OCI-LY7 (cell line): ENCODE measurements at regions not wholly inside any gene's neighbourhood (a gene's known extent, or its start where the extent isn't known, plus 50 kb on each side); places are given as distances from the start of the nearest gene placed in this dataset.
"Not testable (repeated sequence)": the region's sequence is repeated elsewhere in the genome, so short reads cannot be mapped to it uniquely, and the experiment has no call there.

Experiments used
- EZH2phosphoT487 ChIP-seq: fragments of 200-600 bp; sonication (generic); IDR thresholded peaks from 2 replicates; pipeline ENCODE4 v1.6.1; 2018; ENCODE audit warnings: low read depth, borderline replicate concordance, mild to moderate bottlenecking, mixed run types, antibody characterized with exemption, low read length, moderate library complexity, mixed read lengths
- TF ChIP-seq, protein P1 (sequence below): fragments of 200-600 bp; sonication (generic); conservative IDR thresholded peaks from 2 replicates; pipeline ENCODE4 v1.5.1; 2014; ENCODE audit warnings: mild to moderate bottlenecking, antibody characterized with exemption, low read length, moderate library complexity, mixed read lengths

DNA sequence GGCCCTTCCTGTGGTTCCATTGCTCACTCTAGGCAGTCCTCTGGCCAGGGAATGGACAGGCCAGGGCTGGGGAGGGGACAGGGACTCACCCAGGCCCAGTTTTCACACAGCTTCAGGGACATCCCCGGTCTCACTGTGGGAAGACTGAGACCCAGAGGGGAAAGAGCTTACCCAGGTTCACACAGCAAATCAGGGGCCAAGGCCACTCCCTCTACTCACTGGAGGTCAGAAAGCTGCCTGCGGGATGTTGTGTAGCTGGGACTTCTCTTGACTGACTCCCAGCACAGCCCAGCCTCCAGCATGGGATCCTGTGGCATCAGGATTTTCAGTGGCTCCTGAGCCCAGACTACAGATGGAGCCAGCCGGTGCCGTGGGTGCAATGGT, 122.3 kb upstream of the AKAP13 start:
- TF ChIP-seq, protein P1, sequence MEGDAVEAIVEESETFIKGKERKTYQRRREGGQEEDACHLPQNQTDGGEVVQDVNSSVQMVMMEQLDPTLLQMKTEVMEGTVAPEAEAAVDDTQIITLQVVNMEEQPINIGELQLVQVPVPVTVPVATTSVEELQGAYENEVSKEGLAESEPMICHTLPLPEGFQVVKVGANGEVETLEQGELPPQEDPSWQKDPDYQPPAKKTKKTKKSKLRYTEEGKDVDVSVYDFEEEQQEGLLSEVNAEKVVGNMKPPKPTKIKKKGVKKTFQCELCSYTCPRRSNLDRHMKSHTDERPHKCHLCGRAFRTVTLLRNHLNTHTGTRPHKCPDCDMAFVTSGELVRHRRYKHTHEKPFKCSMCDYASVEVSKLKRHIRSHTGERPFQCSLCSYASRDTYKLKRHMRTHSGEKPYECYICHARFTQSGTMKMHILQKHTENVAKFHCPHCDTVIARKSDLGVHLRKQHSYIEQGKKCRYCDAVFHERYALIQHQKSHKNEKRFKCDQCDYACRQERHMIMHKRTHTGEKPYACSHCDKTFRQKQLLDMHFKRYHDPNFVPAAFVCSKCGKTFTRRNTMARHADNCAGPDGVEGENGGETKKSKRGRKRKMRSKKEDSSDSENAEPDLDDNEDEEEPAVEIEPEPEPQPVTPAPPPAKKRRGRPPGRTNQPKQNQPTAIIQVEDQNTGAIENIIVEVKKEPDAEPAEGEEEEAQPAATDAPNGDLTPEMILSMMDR: not testable (repeated sequence)
- not testable (repeated sequence) for TF ChIP-seq EZH2phosphoT487
